HG02678 (cell line): ENCODE measurements at regions not wholly inside any gene's neighbourhood (a gene's known extent, or its start where the extent isn't known, plus 50 kb on each side); places are given as distances from the start of the nearest gene placed in this dataset.
"Not testable (repeated sequence)": the region's sequence is repeated elsewhere in the genome, so short reads cannot be mapped to it uniquely, and the experiment has no call there.

ENCODE experiments used
- ATAC-seq: cut with Tn5 transposase; IDR thresholded peaks from one replicate; pipeline ENCODE4 v1.9.1; 2021; ENCODE audit warnings: mild to moderate bottlenecking, moderate library complexity; ENCODE audit not compliant: unreplicated experiment

DNA sequence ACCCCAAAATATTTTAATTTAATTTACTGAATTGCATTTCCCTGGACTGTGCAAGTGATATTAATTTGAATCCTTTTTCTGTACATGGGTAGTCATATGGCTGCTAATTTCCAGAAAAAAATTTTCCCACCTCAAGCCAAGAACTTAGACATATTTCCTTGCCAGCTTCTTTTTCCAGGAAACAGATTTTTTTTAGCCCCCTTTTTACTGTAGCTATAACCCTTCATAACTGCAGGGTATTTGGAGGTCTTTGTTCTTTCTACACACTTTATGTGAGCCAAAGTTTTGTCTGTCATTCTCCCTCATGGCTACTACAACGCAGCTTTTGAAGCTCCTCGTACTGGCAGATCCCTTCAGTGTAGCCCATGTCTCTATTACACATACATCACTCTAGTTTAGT lies 261.2 kb upstream of the PIK3R1 start:
- no peak for ATAC-seq

DNA sequence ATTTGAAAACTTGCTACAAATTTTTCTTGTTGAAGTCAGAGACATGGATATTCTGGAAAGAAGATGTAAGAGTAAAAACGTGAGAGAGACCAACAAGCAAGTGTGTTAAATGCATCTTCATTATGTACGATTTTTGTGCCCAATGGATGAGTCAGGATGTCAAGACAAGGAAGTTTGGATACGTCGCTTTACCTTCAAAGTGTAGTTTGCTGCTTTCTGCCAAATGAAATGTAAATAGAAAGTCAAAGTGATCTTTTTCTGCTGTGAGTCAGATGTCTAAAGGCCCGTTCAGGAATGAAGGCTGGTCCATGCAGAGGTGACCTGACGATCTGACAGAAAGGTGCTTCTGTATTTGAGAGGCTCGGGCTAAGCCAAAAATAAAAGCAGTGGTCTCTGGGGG lies 273.1 kb upstream of the PIK3R1 start:
- ATAC-seq: no peak

DNA sequence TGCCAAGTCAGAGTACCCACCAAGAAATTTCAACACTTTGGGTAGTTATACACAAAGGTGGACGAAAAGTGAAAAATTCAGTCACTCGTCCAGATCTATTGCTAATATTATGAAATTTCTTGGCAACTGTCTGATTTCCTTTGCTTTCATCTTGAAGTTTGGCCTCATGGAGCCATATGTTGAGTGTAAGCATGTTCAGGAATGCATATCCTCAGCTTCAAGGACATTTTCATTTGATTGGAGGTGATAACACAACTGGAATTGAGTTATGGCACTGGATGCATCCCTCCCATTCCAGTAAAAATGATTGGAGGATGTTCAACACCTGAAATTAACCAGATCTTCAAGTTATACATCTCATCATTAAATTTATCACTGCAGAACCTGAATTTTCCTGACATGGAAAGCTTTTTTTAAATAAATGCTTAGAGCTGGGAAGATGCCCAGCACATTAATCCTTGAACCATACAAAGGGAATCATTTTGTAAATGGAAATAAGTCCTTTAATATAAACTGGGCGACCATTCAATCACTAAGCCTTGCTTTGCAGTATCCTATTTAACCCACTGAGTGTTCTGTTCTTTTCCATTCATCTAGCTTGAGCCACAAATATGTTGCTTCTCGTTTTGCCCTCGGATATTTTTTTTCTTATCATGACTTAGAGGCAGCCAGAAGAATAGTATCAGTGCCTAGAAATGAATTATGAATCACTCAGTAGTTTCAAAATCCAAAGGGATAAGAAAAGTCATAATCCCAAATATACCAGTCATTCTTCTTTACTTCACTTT lies 273.7 kb upstream of the PIK3R1 start:
- ATAC-seq: no peak

DNA sequence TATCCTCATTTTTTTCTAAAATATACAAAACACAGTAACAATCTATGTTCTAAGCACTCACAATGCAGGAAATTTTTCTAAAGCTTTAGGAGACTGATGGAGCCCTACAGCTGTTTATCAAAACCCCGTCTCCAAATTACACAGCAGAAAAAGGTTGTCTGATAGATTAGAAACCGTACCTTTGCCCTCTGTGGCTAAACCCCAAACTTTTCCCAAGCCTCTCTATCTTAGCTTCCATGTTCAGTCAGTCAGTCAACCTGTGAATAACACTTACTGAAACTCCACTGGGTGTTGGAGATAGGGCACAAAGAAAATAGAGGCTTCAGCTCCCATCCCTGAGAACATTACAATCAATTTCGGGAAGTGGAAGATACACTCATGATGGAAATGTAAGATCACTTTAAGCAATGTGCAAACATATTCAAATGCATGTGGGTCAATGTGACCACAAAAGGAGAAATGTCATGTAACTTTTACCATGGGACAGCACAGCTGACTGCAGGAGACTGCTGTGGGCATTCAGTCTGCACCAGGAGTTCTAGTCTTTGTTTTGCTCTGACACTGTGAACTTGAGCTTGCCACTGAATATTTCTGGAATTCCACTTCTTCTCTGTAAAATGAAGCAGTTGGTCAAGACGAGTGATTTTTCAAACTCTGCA lies 279.5 kb upstream of the PIK3R1 start:
- no peak for ATAC-seq

DNA sequence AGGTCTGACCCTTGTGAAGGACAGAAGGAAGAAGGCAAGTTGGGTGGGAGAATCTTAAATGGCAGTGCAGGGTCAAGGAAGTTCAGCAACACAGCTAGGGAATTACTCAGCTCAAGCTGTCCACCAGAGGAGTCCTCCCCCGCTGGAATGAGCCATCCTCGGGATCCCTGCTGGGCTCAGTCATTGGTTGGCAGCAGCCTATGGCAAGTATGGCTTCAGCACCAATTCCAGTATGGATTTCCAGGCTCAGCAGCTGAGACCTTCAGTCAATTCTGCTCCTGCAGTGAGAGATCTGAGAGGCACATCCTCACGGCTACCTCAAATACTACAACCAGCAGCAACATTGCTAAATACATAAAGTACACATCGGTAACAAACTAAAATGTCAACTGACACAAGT lies 280.6 kb upstream of the PIK3R1 start:
- ATAC-seq: no peak

DNA sequence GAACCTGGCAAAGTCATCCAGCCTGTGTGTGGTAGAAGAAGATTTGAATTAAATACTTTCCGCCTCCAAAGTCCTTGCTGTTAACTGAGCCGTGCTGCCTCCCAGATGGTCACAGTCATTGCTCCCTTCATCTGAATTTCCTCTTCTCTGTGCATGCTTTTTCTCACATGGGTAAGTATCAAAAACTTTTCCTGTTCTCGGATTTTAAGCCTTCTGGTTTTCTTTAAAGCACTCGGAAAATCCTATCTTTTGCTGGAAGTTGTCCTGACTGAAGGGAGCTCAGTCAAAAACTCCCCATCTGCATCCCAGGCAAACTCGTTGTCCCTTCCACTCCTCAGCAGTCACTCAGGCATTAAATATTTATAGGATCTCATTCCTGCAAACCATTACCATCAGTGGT lies 290.0 kb upstream of the PIK3R1 start:
- no peak for ATAC-seq

DNA sequence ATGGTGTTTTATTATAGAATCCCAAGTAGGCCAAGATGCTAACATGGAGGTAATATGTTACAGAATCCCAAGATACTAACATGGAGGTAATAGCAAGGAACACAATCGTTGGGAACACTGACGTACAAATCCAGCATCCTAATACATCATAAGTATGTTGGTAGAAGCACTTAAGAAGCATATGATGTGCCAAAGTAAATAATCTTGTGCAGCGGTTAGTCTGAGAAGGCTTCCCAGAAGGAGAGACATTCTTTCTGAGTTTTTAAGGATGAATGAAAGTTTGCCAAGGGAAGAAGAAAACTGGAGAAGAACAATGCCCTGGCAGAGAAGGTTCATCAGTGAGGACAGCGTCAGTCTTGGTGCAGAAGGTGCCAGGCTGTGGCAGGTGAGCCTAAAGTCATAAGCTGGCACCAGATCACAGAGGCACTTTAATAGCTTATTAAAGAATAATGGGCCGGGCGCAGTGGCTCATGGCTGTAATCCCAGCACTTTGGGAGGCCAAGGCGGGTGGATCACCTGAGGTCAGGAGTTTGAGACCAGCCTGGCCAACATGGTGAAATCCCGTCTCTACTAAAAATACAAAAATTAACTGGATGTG lies 294.5 kb upstream of the PIK3R1 start:
- no peak for ATAC-seq

DNA sequence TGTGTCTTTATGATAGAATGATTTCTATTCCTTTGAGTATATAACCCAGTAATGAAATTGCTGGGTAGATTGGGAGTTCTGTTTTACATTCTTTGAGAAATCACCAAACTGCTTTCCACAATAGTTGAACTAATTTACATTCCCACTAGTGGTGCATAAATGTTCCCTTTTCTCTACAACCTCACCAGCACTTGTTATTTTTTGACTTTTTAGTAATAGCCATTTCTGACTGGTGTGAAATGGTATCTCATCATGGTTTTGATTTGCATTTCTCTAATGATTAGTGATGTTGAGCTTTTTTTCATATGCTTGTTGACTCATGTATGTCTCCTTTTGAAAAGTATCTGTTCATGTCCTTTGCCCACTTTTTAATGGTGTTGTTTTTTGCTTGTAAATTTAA lies 296.0 kb upstream of the PIK3R1 start:
- ATAC-seq: not testable (repeated sequence)

DNA sequence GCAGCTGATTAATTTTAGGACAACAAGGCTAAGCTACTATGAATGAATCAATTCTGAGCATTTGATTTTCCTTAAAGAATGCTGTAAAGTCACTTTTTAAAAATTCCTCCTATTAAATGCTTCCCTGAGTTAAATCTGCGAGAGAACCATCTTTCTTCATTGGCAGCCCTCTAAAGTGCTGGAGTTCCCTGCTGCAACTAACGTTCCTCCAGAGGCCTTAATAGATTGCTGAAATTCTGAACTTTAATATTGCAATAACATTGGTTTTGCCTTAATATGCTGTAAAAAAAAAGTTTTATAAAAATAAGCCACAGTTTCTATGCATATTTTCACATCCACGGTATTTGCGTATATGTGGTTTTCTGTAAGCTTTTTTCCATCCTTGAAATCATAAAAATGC lies 298.0 kb upstream of the PIK3R1 start:
- no peak for ATAC-seq

DNA sequence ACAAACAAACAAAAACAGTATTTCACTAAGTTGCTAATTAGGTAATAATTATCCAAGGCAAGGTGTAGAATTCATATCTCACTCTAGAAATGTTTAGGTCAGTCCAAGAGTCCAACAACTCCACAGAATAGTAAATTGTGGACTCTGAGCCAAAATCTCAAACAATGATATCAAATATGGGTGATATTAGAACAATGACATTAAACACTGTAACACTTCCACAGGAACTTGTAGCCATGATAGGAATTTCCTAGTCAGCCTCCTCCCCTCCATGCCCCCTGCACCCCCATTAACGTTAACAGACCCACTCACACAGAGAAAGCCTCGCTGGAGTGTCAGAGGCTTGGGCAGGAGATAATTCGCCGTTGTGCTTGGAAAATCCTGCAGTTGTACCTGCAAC lies 305.0 kb upstream of the PIK3R1 start:
- ATAC-seq: no peak

DNA sequence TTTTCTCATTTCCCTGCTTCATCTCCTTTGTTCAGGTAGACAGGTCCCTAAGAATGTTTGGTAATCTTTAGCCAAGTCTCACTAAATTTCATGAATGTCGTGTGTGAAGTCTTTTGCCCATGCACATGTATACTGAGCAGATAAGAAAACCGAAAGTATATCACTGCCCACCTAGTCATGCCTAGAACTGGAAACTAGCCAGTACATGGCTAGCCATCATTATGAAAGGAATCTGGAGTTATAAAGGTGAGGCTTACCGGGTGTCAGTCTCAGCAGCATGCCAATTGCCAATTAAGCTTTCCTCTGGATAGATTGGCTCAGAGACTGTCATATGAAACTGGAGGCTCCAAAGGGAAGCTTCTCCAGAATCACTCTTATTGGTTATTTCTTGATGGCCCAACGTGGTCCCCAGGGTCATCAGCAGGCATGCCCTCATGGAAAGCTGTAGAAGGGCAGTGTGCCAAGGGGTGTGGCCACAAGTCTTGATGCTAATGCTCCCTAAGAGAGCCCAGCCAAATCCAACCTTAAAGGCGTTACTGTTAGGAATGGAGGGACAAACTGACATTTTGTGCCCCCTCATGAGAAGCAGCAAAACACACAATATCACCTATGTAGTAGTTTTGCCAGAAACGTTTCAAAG lies 307.3 kb upstream of the PIK3R1 start:
- no peak for ATAC-seq

DNA sequence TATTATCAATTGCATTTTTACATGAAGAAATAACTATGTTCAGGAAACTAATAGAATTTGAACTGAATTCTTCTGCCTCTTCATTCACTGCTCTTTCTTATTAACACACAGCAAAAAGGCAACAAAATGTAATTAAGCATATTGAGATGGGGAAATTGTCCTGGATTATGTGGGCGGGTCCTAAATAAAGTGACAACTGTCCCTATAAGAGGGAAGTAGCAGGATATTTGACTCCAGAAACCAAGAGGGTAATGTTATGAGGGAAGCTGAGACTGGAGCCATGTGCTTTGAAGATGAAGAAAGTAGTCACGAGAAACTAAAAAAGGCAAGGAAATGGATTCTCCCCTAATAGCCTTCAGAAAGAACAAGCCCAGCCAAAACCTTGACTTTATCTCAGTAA lies 311.2 kb upstream of the PIK3R1 start:
- no peak for ATAC-seq

DNA sequence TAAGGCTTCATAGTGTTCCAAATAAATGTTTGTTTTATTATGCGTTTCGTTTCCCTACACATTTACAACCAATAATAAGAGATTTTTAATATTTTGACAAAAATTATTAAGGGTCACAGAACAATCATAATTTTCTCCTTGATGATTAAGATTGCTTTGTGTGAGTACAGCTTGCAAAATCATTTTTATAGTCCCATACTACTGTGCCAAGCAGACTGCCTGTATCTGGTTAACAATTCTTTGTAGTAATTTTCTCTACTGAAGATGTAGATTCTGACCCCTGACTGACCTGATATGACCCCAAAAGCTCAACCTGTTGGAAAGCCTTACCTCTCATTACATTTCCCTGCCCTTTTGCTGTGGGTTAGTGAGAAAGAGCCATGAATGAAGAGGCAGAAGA lies 311.9 kb upstream of the PIK3R1 start:
- no peak for ATAC-seq

DNA sequence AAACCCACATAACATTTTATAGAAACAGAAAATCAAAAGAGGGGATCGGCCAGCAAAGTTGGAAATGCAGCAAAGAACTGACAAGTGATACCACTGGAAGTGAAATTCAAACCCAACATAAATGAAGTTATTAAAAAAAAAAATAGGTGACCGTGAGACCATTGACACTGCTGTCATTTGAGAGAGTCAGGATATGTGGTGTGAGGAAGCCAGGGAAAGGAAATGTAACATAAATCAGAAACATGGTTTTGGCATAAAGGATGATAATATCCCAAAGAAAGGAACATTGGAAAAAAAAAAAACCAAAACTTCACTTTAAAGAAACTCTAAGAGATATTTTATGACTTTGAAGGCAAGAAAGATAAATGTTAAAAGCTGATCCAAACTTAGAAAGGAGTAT lies 312.4 kb upstream of the PIK3R1 start:
- ATAC-seq: no peak

DNA sequence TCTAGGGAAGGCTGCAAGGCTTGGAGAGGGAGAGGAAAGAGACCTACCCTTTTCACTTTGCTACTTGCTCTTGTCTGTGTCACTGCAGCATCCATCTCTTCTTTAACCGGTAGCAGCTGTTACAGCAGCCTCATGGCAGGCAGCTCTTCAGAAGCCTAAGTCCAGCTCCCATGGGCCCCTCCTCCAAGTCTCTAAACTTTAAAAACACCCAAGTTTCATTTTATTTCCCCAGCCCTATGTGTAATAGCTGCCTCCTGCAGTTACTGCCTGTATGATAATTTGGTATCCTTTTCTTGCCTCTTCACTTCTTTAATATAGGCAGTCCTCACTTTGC lies 313.1 kb upstream of the PIK3R1 start:
- ATAC-seq: no peak

DNA sequence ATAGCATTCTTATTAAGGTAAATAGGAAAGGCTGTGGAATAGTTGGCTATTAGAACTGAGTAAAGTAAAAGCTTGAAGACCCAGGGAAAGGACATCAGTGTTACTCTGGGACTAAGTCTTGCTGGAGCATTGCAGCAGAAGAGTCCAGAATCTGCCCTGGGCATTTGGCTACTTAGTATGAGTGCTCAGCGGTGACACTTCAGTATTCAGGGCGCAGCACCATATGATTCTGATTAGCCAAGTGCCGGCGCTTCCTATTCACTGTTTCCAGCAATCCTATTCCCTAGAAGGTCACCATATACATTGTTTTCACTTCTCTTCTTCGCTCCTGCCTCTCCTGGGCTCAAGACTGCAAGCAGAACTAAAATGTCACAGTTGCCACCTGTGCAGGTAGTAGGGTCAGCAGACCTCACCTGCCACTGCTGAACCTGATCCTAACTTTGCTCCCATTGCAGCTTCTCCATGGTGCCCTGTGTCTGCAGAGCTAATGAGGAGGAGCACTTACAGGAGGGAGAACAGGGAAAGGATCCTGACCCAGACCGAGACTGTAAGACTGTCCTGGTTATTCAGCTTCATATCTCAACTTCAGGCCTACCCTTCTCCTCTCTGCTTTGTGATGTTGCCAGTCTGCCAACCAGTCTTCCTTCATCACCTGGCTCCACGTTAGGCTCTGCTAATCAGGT lies 313.6 kb upstream of the PIK3R1 start:
- no peak for ATAC-seq

DNA sequence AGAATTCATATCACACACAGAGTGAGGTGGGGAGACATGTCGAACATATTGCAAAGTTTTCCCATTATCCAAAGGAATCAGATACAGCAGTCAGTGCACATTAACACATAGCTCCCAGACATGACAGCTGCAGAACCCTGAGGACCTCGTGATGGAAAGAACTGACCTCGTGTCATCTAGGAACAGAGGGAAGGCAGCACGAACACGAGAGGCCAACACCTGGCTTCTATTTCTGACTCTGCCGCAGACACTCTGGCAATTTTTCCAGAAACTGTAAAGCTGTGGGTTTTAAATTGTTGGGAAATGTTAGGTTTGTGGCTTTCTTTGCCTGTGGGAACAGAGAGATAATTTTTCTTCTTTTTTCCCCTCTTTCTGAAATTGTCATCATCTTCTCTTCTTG lies 315.0 kb upstream of the PIK3R1 start:
- ATAC-seq: no peak

DNA sequence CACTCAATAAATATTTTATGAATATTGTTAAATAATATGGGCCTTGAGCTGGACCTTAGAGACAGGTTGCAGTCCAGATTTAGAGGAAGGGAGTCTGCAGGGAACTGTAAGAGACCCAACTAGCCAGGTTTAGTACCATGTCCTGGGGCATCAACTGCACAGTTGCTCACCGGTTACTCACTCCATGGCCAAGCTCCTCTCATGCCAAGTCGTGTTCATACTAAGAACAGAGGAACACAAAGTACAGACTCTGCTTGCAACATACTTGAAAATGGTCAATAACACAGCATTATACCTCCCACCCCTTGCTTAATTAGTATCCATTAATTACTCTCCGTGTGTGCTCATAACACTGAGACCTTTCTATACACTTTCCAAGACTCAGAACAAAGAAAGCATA lies 317.6 kb upstream of the PIK3R1 start:
- no peak for ATAC-seq

DNA sequence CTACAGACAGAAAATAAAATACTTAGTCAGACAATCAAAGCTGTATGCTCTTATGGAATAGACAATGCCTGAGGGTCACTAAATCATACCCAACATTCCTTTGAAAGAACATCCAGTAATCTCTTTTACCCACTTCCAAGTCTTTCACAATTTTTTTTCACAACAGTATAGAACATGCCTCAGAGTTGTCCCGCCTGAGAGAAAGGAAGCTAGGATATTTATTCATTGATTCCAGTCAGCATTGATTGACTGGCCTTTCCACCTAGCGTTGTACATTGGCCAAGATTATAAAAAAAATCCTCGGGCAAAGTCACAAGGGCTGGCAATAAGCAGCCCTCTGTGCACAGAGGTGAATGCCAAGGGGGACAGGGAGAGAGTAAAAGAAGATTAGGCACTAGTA lies 318.1 kb upstream of the PIK3R1 start:
- no peak for ATAC-seq

DNA sequence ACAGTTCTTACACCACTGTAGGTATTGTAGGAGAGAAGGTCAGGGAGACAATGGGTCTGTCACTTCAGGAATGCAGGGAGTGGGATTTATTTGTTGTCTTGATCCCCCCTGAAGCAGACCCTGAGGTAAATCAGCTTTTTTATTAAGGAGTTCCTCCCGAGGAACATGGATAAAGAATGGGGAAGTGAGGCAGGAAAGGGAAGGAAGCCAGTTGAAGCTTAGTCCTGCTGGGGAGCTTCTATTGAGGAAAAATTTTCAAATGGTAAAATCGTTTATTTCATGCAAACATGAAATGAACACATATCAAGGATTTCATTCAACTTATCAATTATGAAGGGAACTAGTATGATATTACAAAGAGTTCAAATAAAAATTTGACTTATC lies 318.6 kb upstream of the PIK3R1 start:
- no peak for ATAC-seq

DNA sequence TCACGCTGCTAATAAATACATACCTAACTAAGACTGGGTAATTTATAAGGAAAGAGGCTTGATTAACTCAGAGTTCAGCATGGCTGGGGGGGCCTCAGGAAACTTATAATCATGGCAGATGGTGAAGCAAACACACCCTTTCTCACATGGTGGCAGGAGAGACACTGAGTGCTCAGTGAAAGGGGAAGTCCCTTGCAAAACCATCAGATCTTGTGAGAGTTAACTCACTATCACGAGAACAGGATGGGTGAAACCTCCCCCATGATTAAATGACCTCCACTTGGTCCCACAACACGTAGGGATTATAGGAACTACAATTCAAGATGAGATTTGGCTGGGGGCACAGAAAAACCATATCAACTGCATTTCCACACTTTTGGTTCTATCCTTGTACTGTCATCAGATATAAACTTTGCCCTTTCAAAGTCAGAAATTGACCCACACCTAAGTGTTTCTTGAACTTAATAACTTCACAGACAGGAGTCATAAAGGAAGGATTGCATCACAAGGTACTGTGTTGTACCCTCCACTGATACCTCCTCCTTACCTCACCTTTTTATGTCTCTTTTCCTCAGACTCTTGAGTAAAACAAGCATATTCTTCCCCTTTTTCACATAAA lies 319.1 kb upstream of the PIK3R1 start:
- no peak for ATAC-seq
